H1 (cell line): ENCODE measurements at regions not wholly inside any gene's neighbourhood (a gene's known extent, or its start where the extent isn't known, plus 50 kb on each side); places are given as distances from the start of the nearest gene placed in this dataset.

Experiments used
- CTCF ChIA-PET: fragments of 300-600 bp; sonication (Branson Sonifier 250); formaldehyde crosslinking; loops from one replicate; lab custom pipeline; 2021; ENCODE audit not compliant: partially characterized antibody; lab: Charles Lee
- POLR2A ChIA-PET: fragments of 300-600 bp; sonication (Branson Sonifier 250); formaldehyde crosslinking; loops from one replicate; lab custom pipeline; 2021; ENCODE audit warnings: inconsistent platforms; ENCODE audit not compliant: partially characterized antibody; lab: Charles Lee
- DNase-seq, 2 experiments: peaks; one replicate each; pipeline versions ENCODE4 v3.0.0 to v3.0.0-alpha.2; 2010 to 2022; ENCODE audit warnings: low spot score in 2 of 2, low read depth in 1 of 2, mixed read lengths in 1 of 2
- FAIRE-seq: peaks from 2 replicates; lab custom pipeline; 2011; peaks lifted over from hg19 to GRCh38; lab: Jason Lieb, UNC
- H2AFZ ChIP-seq: 2 replicates; pipeline ENCODE4 v1.8.1; 2012; ENCODE audit warnings: low read length, inconsistent platforms
- H2AK5ac ChIP-seq: 2 replicates; pipeline ENCODE4 v1.6.1; 2013; ENCODE audit warnings: low read depth, low read length
- H2BK120ac ChIP-seq: replicated peaks from 2 replicates; pipeline ENCODE3; 2013; ENCODE audit warnings: low read depth, low read length, inconsistent platforms
- H2BK12ac ChIP-seq: 2 replicates; pipeline ENCODE4 v1.6.1; 2013; ENCODE audit warnings: low read depth, low read length
- H2BK15ac ChIP-seq: 2 replicates; pipeline ENCODE4 v1.6.1; 2013; ENCODE audit warnings: low read length
- H2BK20ac ChIP-seq: 2 replicates; pipeline ENCODE4 v1.6.1; 2013; ENCODE audit warnings: low read length
- H2BK5ac ChIP-seq: 2 replicates; pipeline ENCODE4 v1.6.1; 2013; ENCODE audit warnings: low read depth, low read length
- H3K14ac ChIP-seq: 2 replicates; pipeline ENCODE4 v1.6.1; 2013; ENCODE audit warnings: inconsistent platforms; ENCODE audit not compliant: insufficient read length
- H3K18ac ChIP-seq: 2 replicates; pipeline ENCODE4 v1.6.1; 2013; ENCODE audit warnings: low read length; ENCODE audit errors: extremely low read depth
- H3K23ac ChIP-seq: 2 replicates; pipeline ENCODE4 v1.6.1; 2013; ENCODE audit warnings: inconsistent platforms; ENCODE audit not compliant: insufficient read length
- H3K23me2 ChIP-seq: 2 replicates; pipeline ENCODE4 v1.6.1; 2013; ENCODE audit warnings: low read depth, low read length
- H3K27ac ChIP-seq: 2 replicates; pipeline ENCODE4 v1.6.1; 2011; ENCODE audit warnings: low read depth, low read length, inconsistent platforms
- H3K27me3 ChIP-seq, 4 experiments: replicated peaks in 1 of 4; 1 replicate in 1 of 4; 2 replicates in 3 of 4; pipeline versions ENCODE4 v1.6.1 to v1.8.1; 2011 to 2013; ENCODE audit warnings: low read length in 3 of 4, mild to moderate bottlenecking in 3 of 4, inconsistent platforms in 2 of 4, mixed read lengths in 2 of 4, moderate library complexity in 1 of 4; ENCODE audit not compliant: control insufficient read depth in 3 of 4, insufficient read depth in 3 of 4; ENCODE audit errors: extremely low read depth in 1 of 4
- H3K36me3 ChIP-seq, 4 experiments: 2 replicates each; pipeline versions ENCODE4 v1.6.1 to v1.8.1; 2011 to 2013; ENCODE audit warnings: mild to moderate bottlenecking in 4 of 4, low read length in 3 of 4, moderate library complexity in 2 of 4, control low read depth in 1 of 4, inconsistent platforms in 1 of 4; ENCODE audit not compliant: insufficient read depth in 4 of 4, control insufficient read depth in 2 of 4
- H3K4ac ChIP-seq: replicated peaks from 2 replicates; pipeline ENCODE3; 2013; ENCODE audit warnings: low read length, low read depth, mixed read lengths, inconsistent platforms; ENCODE audit not compliant: insufficient read length
- H3K4me1 ChIP-seq, 4 experiments: replicated peaks in 1 of 4; 1 replicate in 1 of 4; 2 replicates in 3 of 4; pipeline versions ENCODE4 v1.6.1 to v1.8.1; 2011 to 2013; ENCODE audit warnings: low read length in 3 of 4, inconsistent platforms in 2 of 4, mixed read lengths in 1 of 4; ENCODE audit not compliant: insufficient read depth in 4 of 4, control insufficient read depth in 3 of 4
- H3K4me2 ChIP-seq, 2 experiments: 2 replicates each; pipeline versions ENCODE4 v1.6.1 to v1.8.1; 2011 to 2013; ENCODE audit warnings: low read depth in 2 of 2, low read length in 2 of 2, control low read depth in 1 of 2, inconsistent platforms in 1 of 2, mild to moderate bottlenecking in 1 of 2; ENCODE audit not compliant: insufficient read depth in 1 of 2
- H3K4me3 ChIP-seq, 4 experiments: fragments of 200-600, 300-600 bp in 1 of 4; sonication (generic), shearing (Covaris generic), sonication (Bioruptor Twin) in 1 of 4; 2 replicates each; pipeline versions ENCODE4 v1.5.1 to v1.8.1; 2011 to 2016; ENCODE audit warnings: low read length in 4 of 4, low read depth in 3 of 4, control low read depth in 2 of 4, inconsistent platforms in 2 of 4, mild to moderate bottlenecking in 2 of 4, mixed read lengths in 1 of 4, moderate library complexity in 1 of 4; ENCODE audit not compliant: insufficient read depth in 2 of 4; ENCODE audit errors: extremely low read depth in 1 of 4
- H3K56ac ChIP-seq: replicated peaks from 2 replicates; pipeline ENCODE3; 2013; ENCODE audit warnings: low read depth, mild to moderate bottlenecking, mixed read lengths, low read length, inconsistent platforms; ENCODE audit not compliant: insufficient read length
- H3K79me1 ChIP-seq: 2 replicates; pipeline ENCODE4 v1.6.1; 2013; ENCODE audit warnings: low read depth, low read length, control low read depth
- H3K79me2 ChIP-seq, 2 experiments: 2 replicates each; pipeline versions ENCODE4 v1.6.1 to v1.8.1; 2012 to 2013; ENCODE audit warnings: low read length in 2 of 2, mild to moderate bottlenecking in 2 of 2, inconsistent platforms in 1 of 2; ENCODE audit not compliant: insufficient read depth in 2 of 2, control insufficient read depth in 1 of 2
- H3K9ac ChIP-seq, 4 experiments: replicated peaks in 1 of 4; 1 replicate in 1 of 4; 2 replicates in 3 of 4; pipeline versions ENCODE4 v1.6.1 to v1.8.1; 2011 to 2013; ENCODE audit warnings: low read depth in 3 of 4, low read length in 3 of 4, control low read depth in 2 of 4, mild to moderate bottlenecking in 2 of 4, moderate library complexity in 2 of 4, inconsistent platforms in 1 of 4; ENCODE audit errors: extremely low read depth in 1 of 4
- H3K9me3 ChIP-seq, 2 experiments: 2 replicates each; pipeline versions ENCODE4 v1.6.1 to v1.8.1; 2012 to 2013; ENCODE audit warnings: mild to moderate bottlenecking in 2 of 2, moderate library complexity in 2 of 2, control low read depth in 1 of 2, inconsistent platforms in 1 of 2, low read depth in 1 of 2, low read length in 1 of 2, mixed read lengths in 1 of 2; ENCODE audit not compliant: insufficient read depth in 2 of 2
- H4K20me1 ChIP-seq, 2 experiments: replicated peaks in 1 of 2; 2 replicates each; pipeline versions ENCODE3 to v1.8.1; 2011 to 2013; ENCODE audit warnings: inconsistent platforms in 2 of 2, low read length in 2 of 2, mild to moderate bottlenecking in 1 of 2; ENCODE audit not compliant: insufficient read depth in 2 of 2, control insufficient read depth in 1 of 2
- H4K5ac ChIP-seq: 2 replicates; pipeline ENCODE4 v1.6.1; 2013; ENCODE audit warnings: low read length, low read depth, mixed read lengths, inconsistent platforms; ENCODE audit not compliant: insufficient read length
- H4K8ac ChIP-seq: 2 replicates; pipeline ENCODE4 v1.8.0; 2013; ENCODE audit warnings: mild to moderate bottlenecking, moderate library complexity, low read length, inconsistent platforms; ENCODE audit not compliant: insufficient read depth; ENCODE audit errors: extremely low read depth
- H4K91ac ChIP-seq: replicated peaks from 2 replicates; pipeline ENCODE3; 2013; ENCODE audit warnings: low read length, mixed read lengths, inconsistent platforms; ENCODE audit not compliant: insufficient read length
- BACH1 ChIP-seq: IDR thresholded peaks from 2 replicates; pipeline ENCODE4 v1.6.1; 2012; ENCODE audit warnings: low read length, improper control_type of control experiment
- CHD2 ChIP-seq: IDR thresholded peaks from 2 replicates; pipeline ENCODE4 v1.6.1; 2012; ENCODE audit warnings: low read length, improper control_type of control experiment
- CREB1 ChIP-seq: IDR thresholded peaks from 2 replicates; pipeline ENCODE4 v1.6.1; 2012; ENCODE audit warnings: inconsistent platforms
- HDAC2 ChIP-seq, 2 experiments: fragments of 300-600 bp in 1 of 2; sonication (generic) in 1 of 2; IDR thresholded peaks; 2 replicates each; pipeline ENCODE4 v1.6.1; 2011 to 2012; ENCODE audit warnings: low read depth in 2 of 2, low read length in 2 of 2, mild to moderate bottlenecking in 2 of 2, moderate library complexity in 2 of 2, borderline replicate concordance in 1 of 2, inconsistent platforms in 1 of 2
- MAFK ChIP-seq: IDR thresholded peaks from 2 replicates; pipeline ENCODE4 v1.6.1; 2012; ENCODE audit warnings: low read depth, mild to moderate bottlenecking, improper control_type of control experiment, low read length
- NRF1 ChIP-seq: IDR thresholded peaks from 2 replicates; pipeline ENCODE4 v1.6.1; 2011; ENCODE audit warnings: mild to moderate bottlenecking, low read depth, low read length, improper control_type of control experiment
- POLR2AphosphoS5 ChIP-seq: IDR thresholded peaks from 2 replicates; pipeline ENCODE4 v1.6.1; 2011; ENCODE audit warnings: low read depth, low read length
- POU5F1 ChIP-seq: IDR thresholded peaks from 2 replicates; pipeline ENCODE4 v1.6.1; 2011; ENCODE audit warnings: low read depth, mild to moderate bottlenecking, low read length, moderate library complexity
- RAD21 ChIP-seq, 2 experiments: IDR thresholded peaks in 1 of 2; conservative IDR thresholded peaks in 1 of 2; 2 replicates each; pipeline ENCODE4 v1.6.1; 2011; ENCODE audit warnings: low read depth in 2 of 2, low read length in 2 of 2, improper control_type of control experiment in 1 of 2, inconsistent platforms in 1 of 2, mild to moderate bottlenecking in 1 of 2, moderate library complexity in 1 of 2
- RFX5 ChIP-seq: IDR thresholded peaks from 2 replicates; pipeline ENCODE4 v1.6.1; 2011; ENCODE audit warnings: low read depth, low read length, improper control_type of control experiment, borderline replicate concordance
- SIX5 ChIP-seq: IDR thresholded peaks from 2 replicates; pipeline ENCODE4 v1.6.1; 2011; ENCODE audit warnings: mild to moderate bottlenecking, low read depth, low read length
- SP1 ChIP-seq: IDR thresholded peaks from 2 replicates; pipeline ENCODE4 v1.6.1; 2011; ENCODE audit warnings: low read depth, low read length
- SP2 ChIP-seq: IDR thresholded peaks from 2 replicates; pipeline ENCODE4 v1.6.1; 2012; ENCODE audit warnings: mild to moderate bottlenecking, low read length, inconsistent platforms
- TAF1 ChIP-seq: IDR thresholded peaks from 2 replicates; pipeline ENCODE4 v1.6.1; 2011; ENCODE audit warnings: mild to moderate bottlenecking, low read depth, low read length
- TAF7 ChIP-seq: optimal IDR thresholded peaks from 2 replicates; pipeline ENCODE3; 2011; ENCODE audit warnings: low read depth, mild to moderate bottlenecking, inconsistent platforms, low read length, moderate library complexity, borderline replicate concordance
- TBP ChIP-seq: IDR thresholded peaks from 2 replicates; pipeline ENCODE4 v1.6.1; 2011; ENCODE audit warnings: low read depth, low read length, improper control_type of control experiment
- YY1 ChIP-seq: IDR thresholded peaks from 2 replicates; pipeline ENCODE4 v1.6.1; 2011; ENCODE audit warnings: low read depth, mild to moderate bottlenecking, low read length
- WGBS, 2 experiments: shearing (Covaris generic) in 1 of 2; methylation state at CpG; one replicate each; pipeline versions ENCODE4 v1.1.6 to v1.1.7; 2013 to 2015; ENCODE audit warnings: low lambda C conversion rate in 2 of 2, mixed read lengths in 2 of 2, inconsistent platforms in 1 of 2, low coverage in 1 of 2, missing lambda C conversion rate in 1 of 2; ENCODE audit not compliant: insufficient replicate concordance in 2 of 2, insufficient coverage in 1 of 2, insufficient read length in 1 of 2; ENCODE audit errors: extremely low coverage in 1 of 2, missing lambda C conversion rate in 1 of 2; 5-methylcytosine and 5-hydroxymethylcytosine counted together

DNA sequence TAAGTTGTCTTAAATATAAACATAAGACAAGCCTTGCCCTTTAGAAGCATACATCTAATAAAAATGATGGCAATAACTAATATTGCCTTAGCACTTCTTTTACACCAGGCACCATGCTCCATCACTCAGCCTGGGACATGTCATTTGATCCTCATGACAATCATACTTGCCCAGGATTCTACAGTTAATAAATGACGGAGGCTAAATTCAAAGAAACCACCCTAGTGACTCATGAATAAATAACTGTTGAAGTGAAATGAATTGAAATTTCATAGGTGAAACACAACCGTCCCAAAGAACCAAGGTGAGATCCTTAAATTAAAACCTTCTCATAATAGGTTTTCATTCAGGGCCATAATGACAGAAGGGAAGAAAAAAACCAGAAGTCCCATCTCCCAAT is 89.5 kb downstream of the GRIN2B start:
- Histone ChIP-seq H3K4me1 (no peaks in the 10 kb centered on the region), H3K18ac (no peak overlapping the region), H3K4me3 (no peak overlapping the region), H3K4ac (no peak overlapping the region), H3K27ac (no peak overlapping the region), H2BK12ac (no peak overlapping the region), H3K23me2 (no peaks in the 10 kb centered on the region), H3K79me2 (no peaks in the 10 kb centered on the region), H2AFZ (no peak overlapping the region), H4K5ac (no peak overlapping the region), H2BK5ac (no peak overlapping the region), H3K4me2 (no peak overlapping the region), H2BK20ac (no peak overlapping the region), H4K91ac (no peak overlapping the region), H3K23ac (no peak overlapping the region), H4K20me1 (peaks cover 0 to 1% of the 10 kb centered on the region in 2 experiments), H3K9me3 (no peaks in the 10 kb centered on the region), H3K9ac (no peak overlapping the region), H3K36me3 (no peaks in the 10 kb centered on the region), H2BK15ac (no peak overlapping the region), H3K56ac (no peak overlapping the region), H3K79me1 (no peaks in the 10 kb centered on the region), H3K14ac (no peak overlapping the region), H3K27me3 (no peaks in the 10 kb centered on the region), H4K8ac (no peak overlapping the region), H2BK120ac (no peak overlapping the region), H2AK5ac (no peak overlapping the region)
- WGBS, 2 experiments, result 86% methylated on average over 2 of the region's 2 CpGs; no CpG with 5 or more reads in 1 of the 2 experiments
- POLR2A ChIA-PET, result no interaction called here
- CTCF ChIA-PET, result interaction anchor here (1.2 kb wide), 1 partner anchor 27 kb away, joined by 4 read pairs; no protein-coding TSS in a partner anchor
- FAIRE-seq, result no peak
- DNase-seq, result no peak
- TF ChIP-seq CREB1 (no peak), TAF1 (no peak), SP2 (no peak), BACH1 (no peak), SIX5 (no peak), CHD2 (no peak), HDAC2 (IDR thresholded peaks at IDR 0.05; ENCODE audit: borderline replicate concordance in 1 of 2, low read depth in 2 of 2, low read length in 2 of 2) (no peak), POLR2AphosphoS5 (no peak), SP1 (no peak), MAFK (no peak), RAD21 (IDR thresholded peaks at IDR 0.05 in 1 of 2, conservative IDR thresholded peaks at IDR 0.05 in 1 of 2; ENCODE audit: low read depth in 2 of 2, low read length in 2 of 2) (no peak), RFX5 (no peak), NRF1 (no peak), POU5F1 (no peak), YY1 (no peak), TBP (no peak), TAF7 (no peak)
